ACC112 (cell line): ENCODE measurements at regions not wholly inside any gene's neighbourhood (a gene's known extent, or its start where the extent isn't known, plus 50 kb on each side); places are given as distances from the start of the nearest gene placed in this dataset.

ENCODE experiments used
- H2AFZ ChIP-seq: fragments of 200-600 bp; sonication (generic); one replicate; pipeline ENCODE4 v1.6.0; 2017; ENCODE audit warnings: antibody characterized with exemption, low read length; ENCODE audit not compliant: unreplicated experiment
- H3K27ac ChIP-seq: fragments of 200-600 bp; sonication (generic); 2 replicates; pipeline ENCODE4 v1.5.1; 2014; ENCODE audit warnings: low read depth, mild to moderate bottlenecking, antibody characterized with exemption, low read length, moderate library complexity
- H3K27me3 ChIP-seq: fragments of 200-600 bp; sonication (generic); 2 replicates; pipeline ENCODE4 v1.6.1; 2014; ENCODE audit warnings: mild to moderate bottlenecking, antibody characterized with exemption, low read length, moderate library complexity, mixed read lengths; ENCODE audit not compliant: insufficient read depth
- H3K36me3 ChIP-seq: fragments of 200-600 bp; sonication (generic); 2 replicates; pipeline ENCODE4 v1.6.1; 2016; ENCODE audit warnings: mild to moderate bottlenecking, antibody characterized with exemption, low read length, moderate library complexity, mixed read lengths; ENCODE audit not compliant: insufficient read depth
- H3K4me1 ChIP-seq: fragments of 200-600 bp; sonication (generic); one replicate; pipeline ENCODE4 v1.6.1; 2016; ENCODE audit warnings: low read length, mixed read lengths; ENCODE audit not compliant: insufficient read depth, unreplicated experiment, control insufficient read depth
- H3K4me3 ChIP-seq: fragments of 200-600 bp; sonication (generic); 2 replicates; pipeline ENCODE4 v1.5.1; 2014; ENCODE audit warnings: mild to moderate bottlenecking, low read depth, low read length
- H3K79me2 ChIP-seq: fragments of 200-600 bp; sonication (generic); one replicate; pipeline ENCODE4 v1.6.0; 2016; ENCODE audit warnings: low read length; ENCODE audit not compliant: control insufficient read depth, unreplicated experiment, insufficient read depth

DNA sequence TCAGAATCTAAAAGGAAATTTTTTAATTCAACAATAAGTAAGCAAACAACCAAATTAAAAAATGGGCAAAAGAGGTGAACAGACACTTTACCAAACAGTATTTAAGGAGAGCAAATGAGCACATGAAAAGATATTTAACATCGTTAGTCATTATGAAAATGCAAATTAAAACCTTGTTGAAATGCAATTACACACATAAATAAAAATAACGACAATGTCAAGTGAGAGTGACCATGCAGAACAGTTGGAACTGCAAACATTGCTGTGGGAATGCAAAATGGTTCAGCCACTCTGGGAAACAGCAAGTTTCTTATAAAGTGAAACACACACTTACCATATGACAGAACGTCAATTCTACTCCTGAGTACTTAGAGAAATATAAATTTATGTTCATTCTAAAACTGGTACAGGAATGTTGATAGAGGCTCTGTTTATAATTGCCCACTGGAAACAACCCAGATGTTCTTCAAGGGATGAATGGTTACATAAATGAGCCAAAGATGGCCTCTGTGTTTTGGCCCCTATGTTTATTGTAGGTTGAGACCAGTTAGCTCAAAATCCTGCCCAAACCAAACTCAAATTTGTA, 678.1 kb downstream of the UQCRFS1 start:
- Histone ChIP-seq H3K36me3 (no peaks in the 10 kb centered on the region), H3K79me2 (no peaks in the 10 kb centered on the region), H3K4me3 (no peak overlapping the region), H3K27me3 (no peaks in the 10 kb centered on the region), H3K4me1 (no peaks in the 10 kb centered on the region), H3K27ac (no peak overlapping the region), H2AFZ (no peak overlapping the region)

GRCh38 chr19:28532765-28533341, 680.1 kb downstream of the UQCRFS1 start:
- Histone ChIP-seq H3K27ac (no peak overlapping the region), H3K27me3 (no peaks in the 10 kb centered on the region), H3K79me2 (no peaks in the 10 kb centered on the region), H3K36me3 (no peaks in the 10 kb centered on the region), H2AFZ (no peak overlapping the region), H3K4me1 (no peaks in the 10 kb centered on the region), H3K4me3 (no peak overlapping the region)

GRCh38 chr19:28531979-28532378, 681.0 kb downstream of the UQCRFS1 start:
- Histone ChIP-seq H3K4me1 (no peaks in the 10 kb centered on the region), H3K27ac (no peak overlapping the region), H3K4me3 (no peak overlapping the region), H3K36me3 (no peaks in the 10 kb centered on the region), H3K79me2 (no peaks in the 10 kb centered on the region), H3K27me3 (no peaks in the 10 kb centered on the region), H2AFZ (no peak overlapping the region)

DNA sequence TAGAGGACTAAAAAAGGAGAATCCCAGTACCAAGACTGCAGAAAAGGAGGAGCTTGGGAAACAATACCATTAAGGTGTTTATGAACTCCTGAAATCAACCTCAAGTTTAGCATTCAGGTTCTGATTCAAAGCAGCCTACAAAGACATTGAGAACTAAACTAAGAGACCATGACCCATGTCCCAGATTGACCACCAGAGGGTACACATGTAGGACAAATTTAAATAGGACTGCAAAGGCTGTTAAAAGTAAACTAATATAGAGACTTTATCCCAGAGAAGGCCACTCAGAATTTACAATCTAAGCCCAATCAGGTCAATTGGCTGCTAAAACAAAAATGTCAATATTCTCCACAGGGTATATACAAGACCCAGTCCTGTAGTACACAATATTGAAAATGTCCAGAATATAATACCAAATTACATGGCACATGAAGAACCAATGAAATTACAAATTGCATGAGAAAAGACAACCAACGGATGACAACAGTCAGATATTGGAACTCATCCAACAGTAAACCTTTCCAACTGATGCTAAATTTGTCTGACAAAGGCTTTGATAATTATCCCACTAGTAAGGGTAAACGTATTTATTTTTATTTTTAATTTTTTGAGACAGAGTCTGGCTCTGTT, 682.4 kb downstream of the UQCRFS1 start:
- no peak overlapping the region for H3K27ac ChIP-seq

DNA sequence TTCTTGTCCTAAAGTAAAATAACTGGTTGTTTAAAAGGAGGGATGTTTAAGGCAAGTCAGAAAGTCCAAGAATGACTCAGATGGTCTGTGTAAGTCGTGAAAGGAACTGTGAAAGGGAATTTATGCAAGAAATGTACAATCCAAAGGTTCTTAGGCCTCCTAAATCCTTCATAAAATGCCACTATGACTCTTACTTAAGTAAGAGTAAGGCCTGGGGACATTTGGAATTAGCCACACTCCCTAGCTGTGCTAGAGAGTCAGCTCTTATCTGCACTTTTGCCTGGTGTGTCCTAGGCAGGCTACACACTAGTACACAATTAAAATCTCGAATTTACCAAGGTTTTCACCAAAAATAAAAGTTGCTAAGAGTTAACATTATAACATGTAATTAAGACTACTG, 686.9 kb downstream of the UQCRFS1 start:
- H3K27me3 ChIP-seq = peaks cover 4% of the 10 kb centered on the region; the same call in 1 of the 2 replicates

More for the DNA sequence above, 682.4 kb downstream of the UQCRFS1 start:
- Histone ChIP-seq H2AFZ (no peak overlapping the region), H3K79me2 (no peaks in the 10 kb centered on the region), H3K27me3 (no peaks in the 10 kb centered on the region), H3K4me1 (no peaks in the 10 kb centered on the region), H3K4me3 (no peak overlapping the region), H3K36me3 (no peaks in the 10 kb centered on the region)

GRCh38 chr19:28523619-28524018, 689.3 kb downstream of the UQCRFS1 start:
- H3K36me3 ChIP-seq = no peaks in the 10 kb centered on the region
- H3K27ac ChIP-seq = no peak overlapping the region

More for the DNA sequence above, 686.9 kb downstream of the UQCRFS1 start:
- H3K27ac ChIP-seq = no peak overlapping the region
- no peaks in the 10 kb centered on the region for H3K79me2 ChIP-seq
- H2AFZ ChIP-seq = no peak overlapping the region
- H3K4me3 ChIP-seq = no peak overlapping the region
- H3K36me3 ChIP-seq = no peaks in the 10 kb centered on the region
- H3K4me1 ChIP-seq = no peaks in the 10 kb centered on the region

GRCh38 chr19:28522545-28522922, 690.4 kb downstream of the UQCRFS1 start:
- Histone ChIP-seq H2AFZ (no peak overlapping the region), H3K36me3 (no peaks in the 10 kb centered on the region), H3K4me3 (no peak overlapping the region), H3K79me2 (no peaks in the 10 kb centered on the region), H3K27ac (no peak overlapping the region), H3K27me3 (peaks cover 4% of the 10 kb centered on the region), H3K4me1 (no peaks in the 10 kb centered on the region)

More at GRCh38 chr19:28523619-28524018, 689.3 kb downstream of the UQCRFS1 start:
- no peak overlapping the region for H2AFZ ChIP-seq
- no peak overlapping the region for H3K4me3 ChIP-seq
- H3K4me1 ChIP-seq = no peaks in the 10 kb centered on the region
- peaks cover 4% of the 10 kb centered on the region for H3K27me3 ChIP-seq
- H3K79me2 ChIP-seq = no peaks in the 10 kb centered on the region

- peaks cover 4% of the 10 kb centered on the region for H3K27me3 ChIP-seq
- no peak overlapping the region for H3K4me3 ChIP-seq
- no peak overlapping the region for H3K27ac ChIP-seq
- H3K79me2 ChIP-seq = no peaks in the 10 kb centered on the region
- H2AFZ ChIP-seq = no peak overlapping the region
- no peaks in the 10 kb centered on the region for H3K36me3 ChIP-seq
- H3K4me1 ChIP-seq = no peaks in the 10 kb centered on the region
Observed at GRCh38 chr19:28521614-28522544, 691.1 kb downstream of the UQCRFS1 start.

- Histone ChIP-seq H3K4me3 (no peak overlapping the region), H3K36me3 (no peaks in the 10 kb centered on the region), H3K27ac (no peak overlapping the region), H3K27me3 (peaks cover 4% of the 10 kb centered on the region), H3K4me1 (no peaks in the 10 kb centered on the region), H2AFZ (no peak overlapping the region), H3K79me2 (no peaks in the 10 kb centered on the region)
Observed at GRCh38 chr19:28520998-28521568, 691.9 kb downstream of the UQCRFS1 start.
